GM13976 (cell line): ENCODE measurements at regions not wholly inside any gene's neighbourhood (a gene's known extent, or its start where the extent isn't known, plus 50 kb on each side); places are given as distances from the start of the nearest gene placed in this dataset.

Source experiments
- DNase-seq: peaks from one replicate; pipeline ENCODE4 v3.0.0; 2012; ENCODE audit warnings: low spot score
- CTCF ChIP-seq: IDR thresholded peaks from 2 replicates; pipeline ENCODE4 v1.5.1; 2012; ENCODE audit warnings: borderline replicate concordance, mild to moderate bottlenecking; ENCODE audit not compliant: insufficient read depth; ENCODE audit errors: extremely low read depth, missing control alignments, control extremely low read depth
- in situ Hi-C: fragments of 300-500 bp; cut with MboI; formaldehyde crosslinking; loops from one replicate; pipeline ENCODE4 v1.12.0; 2022; ENCODE audit warnings: low sequenced_read_pairs, mixed read lengths, inconsistent platforms; ENCODE audit not compliant: unreplicated experiment

GRCh38 chr9:6160579-6160978, 55.0 kb upstream of the IL33 start:
- TF ChIP-seq CTCF, result no peak
- no peak for DNase-seq
- in situ Hi-C loops, result no loop called here

GRCh38 chr9:6153425-6153824, 62.2 kb upstream of the IL33 start:
- DNase-seq, result no peak
- no peak for TF ChIP-seq CTCF
- in situ Hi-C loops, result no loop called here

GRCh38 chr9:6152788-6153187, 62.8 kb upstream of the IL33 start:
- in situ Hi-C loops, result no loop called here
- DNase-seq, result no peak
- TF ChIP-seq CTCF, result no peak

- in situ Hi-C loops, result no loop called here
- TF ChIP-seq CTCF, result no peak
- DNase-seq, result no peak
Observed at GRCh38 chr9:6150483-6150882, 65.1 kb upstream of the IL33 start.

GRCh38 chr9:6149315-6149714, 66.3 kb upstream of the IL33 start:
- in situ Hi-C loops, result no loop called here
- no peak for DNase-seq
- no peak for TF ChIP-seq CTCF

GRCh38 chr9:6147846-6148245, 67.8 kb upstream of the IL33 start:
- TF ChIP-seq CTCF, result no peak

GRCh38 chr9:6144947-6145346, 70.7 kb upstream of the IL33 start:
- no peak for TF ChIP-seq CTCF

More at GRCh38 chr9:6147846-6148245, 67.8 kb upstream of the IL33 start:
- DNase-seq, result no peak
- in situ Hi-C loops, result no loop called here

More at GRCh38 chr9:6144947-6145346, 70.7 kb upstream of the IL33 start:
- no peak for DNase-seq
- in situ Hi-C loops, result no loop called here
